GM23338 (cell line): ENCODE measurements at regions not wholly inside any gene's neighbourhood (a gene's known extent, or its start where the extent isn't known, plus 50 kb on each side); places are given as distances from the start of the nearest gene placed in this dataset.

Experiments
- CTCF ChIP-seq, 2 experiments: fragments of 200-600 bp in 1 of 2; sonication (generic) in 1 of 2; conservative IDR thresholded peaks; 2 replicates each; pipeline versions ENCODE4 v1.5.1 to v1.6.1; 2016 to 2017; ENCODE audit warnings: antibody characterized with exemption in 2 of 2, low read depth in 2 of 2, mild to moderate bottlenecking in 2 of 2, moderate library complexity in 1 of 2
- ETS1 ChIP-seq: IDR thresholded peaks from 2 replicates; pipeline ENCODE4 v1.6.1; 2016; ENCODE audit warnings: antibody characterized with exemption
- EZH2phosphoT487 ChIP-seq: fragments of 200-600 bp; sonication (generic); IDR thresholded peaks from one replicate; pipeline ENCODE4 v1.8.1; 2018; ENCODE audit warnings: antibody characterized with exemption; ENCODE audit not compliant: unreplicated experiment
- JUNB ChIP-seq: IDR thresholded peaks from one replicate; pipeline ENCODE4 v1.6.1; 2016; ENCODE audit warnings: antibody characterized with exemption; ENCODE audit not compliant: unreplicated experiment
- POLR2AphosphoS5 ChIP-seq: IDR thresholded peaks from 2 replicates; pipeline ENCODE4 v1.6.1; 2016; ENCODE audit warnings: antibody characterized with exemption, low read depth
- REST ChIP-seq: IDR thresholded peaks from one replicate; pipeline ENCODE4 v1.6.1; 2018; ENCODE audit warnings: antibody characterized with exemption; ENCODE audit not compliant: unreplicated experiment
- STAT1 ChIP-seq: IDR thresholded peaks from one replicate; pipeline ENCODE4 v1.6.1; 2016; ENCODE audit warnings: antibody characterized with exemption; ENCODE audit not compliant: unreplicated experiment

- TF ChIP-seq REST (no peak), CTCF (conservative IDR thresholded peaks at IDR 0.05; ENCODE audit: low read depth in 2 of 2) (no peak), STAT1 (no peak), EZH2phosphoT487 (no peak), POLR2AphosphoS5 (no peak), JUNB (no peak), ETS1 (no peak)
Observed at GRCh38 chr1:199778324-199778955, 249.1 kb upstream of the NR5A2 start.
